ENCODE measurements at regions not wholly inside any gene's neighbourhood (a gene's known extent, or its start where the extent isn't known, plus 50 kb on each side); places are given as distances from the start of the nearest gene placed in this dataset.

DNA sequence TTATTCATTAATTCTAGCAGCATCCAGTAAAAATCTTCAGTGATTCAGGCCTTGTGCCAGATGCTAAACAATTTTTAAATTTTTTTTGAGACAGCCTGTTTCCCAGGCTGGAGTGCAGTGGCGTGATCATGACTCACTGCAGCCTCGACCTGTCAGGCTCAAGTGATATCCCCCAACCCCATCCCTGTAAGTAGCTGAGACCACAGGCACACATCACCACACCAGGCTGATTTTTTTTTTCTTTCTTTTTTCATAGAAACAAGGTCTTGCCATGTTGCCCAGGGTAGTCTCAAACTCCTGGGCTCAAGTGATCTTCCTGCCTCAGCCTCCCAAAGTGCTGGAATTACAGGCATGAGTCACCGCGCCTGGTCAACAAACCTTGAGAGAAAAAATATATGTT is 705.5 kb downstream of the ARAP2 start:
- TF ChIP-seq EP300 (IDR thresholded peaks at IDR 0.05), result no peak
- no peak for TF ChIP-seq POLR2A (IDR thresholded peaks at IDR 0.05)
- TF ChIP-seq CTCF (IDR thresholded peaks at IDR 0.05), result no peak

Data from stomach (tissue), 4 donors.